A673 (cell line): ENCODE measurements at regions not wholly inside any gene's neighbourhood (a gene's known extent, or its start where the extent isn't known, plus 50 kb on each side); places are given as distances from the start of the nearest gene placed in this dataset.

Source experiments
- BruUV-seq: library from RNA; stranded (reverse); fragments of 400-500 nt; replicated peaks from 2 replicates; lab custom pipeline; 2021; lab: Mats Ljungman, UMichigan
- CTCF ChIA-PET: fragments of 300-600 bp; sonication (Branson Sonifier 250); formaldehyde crosslinking; loops from one replicate; lab custom pipeline; 2022; ENCODE audit warnings: antibody characterized with exemption; lab: Charles Lee
- POLR2A ChIA-PET: fragments of 300-600 bp; sonication (Branson Sonifier 250); formaldehyde crosslinking; loops from one replicate; lab custom pipeline; 2022; ENCODE audit warnings: antibody characterized with exemption; ENCODE audit not compliant: low non-redundant PET; lab: Charles Lee
- DNase-seq: peaks from one replicate; pipeline ENCODE4 v3.0.0-alpha.2; 2015; ENCODE audit warnings: low spot score
- H3K27ac ChIP-seq: fragments of 200-600 bp; sonication (generic); 2 replicates; pipeline ENCODE4 v1.5.1; 2016; ENCODE audit warnings: mixed run types, low read depth, mild to moderate bottlenecking, mixed read lengths, antibody characterized with exemption, low read length; ENCODE audit not compliant: poor library complexity, severe bottlenecking
- H3K27me3 ChIP-seq: fragments of 200-600 bp; sonication (generic); replicated peaks from 2 replicates; pipeline ENCODE4 v1.6.1; 2017; ENCODE audit warnings: mixed run types, low read depth, mild to moderate bottlenecking, mixed read lengths, antibody characterized with exemption, low read length; ENCODE audit not compliant: insufficient read depth, poor library complexity
- H3K36me3 ChIP-seq: fragments of 200-600 bp; sonication (generic); 2 replicates; pipeline ENCODE4 v1.6.1; 2016; ENCODE audit warnings: mixed run types, mild to moderate bottlenecking, mixed read lengths, antibody characterized with exemption, low read length; ENCODE audit not compliant: insufficient read depth, poor library complexity, severe bottlenecking
- H3K4me1 ChIP-seq: fragments of 200-600 bp; sonication (generic); 2 replicates; pipeline ENCODE4 v1.6.1; 2017; ENCODE audit warnings: mixed run types, mild to moderate bottlenecking, mixed read lengths, antibody characterized with exemption, low read length; ENCODE audit not compliant: insufficient read depth, poor library complexity, severe bottlenecking
- H3K4me3 ChIP-seq: fragments of 200-600 bp; sonication (generic); 2 replicates; pipeline ENCODE4 v1.5.1; 2016; ENCODE audit warnings: low read depth, mixed run types, mild to moderate bottlenecking, mixed read lengths, low read length; ENCODE audit not compliant: poor library complexity, severe bottlenecking
- H3K9me3 ChIP-seq: fragments of 200-600 bp; sonication (generic); 2 replicates; pipeline ENCODE4 v1.6.1; 2016; ENCODE audit warnings: mixed run types, low read depth, mild to moderate bottlenecking, mixed read lengths, antibody characterized with exemption, low read length; ENCODE audit not compliant: poor library complexity, severe bottlenecking
- EZH2 ChIP-seq: fragments of 200-600 bp; sonication (generic); IDR thresholded peaks from 2 replicates; pipeline ENCODE4 v1.6.1; 2017; ENCODE audit warnings: borderline replicate concordance, low read depth, mild to moderate bottlenecking, mixed read lengths, antibody characterized with exemption, low read length; ENCODE audit not compliant: poor library complexity, severe bottlenecking
- intact Hi-C: fragments of 100-400 bp; cut with micrococcal nuclease; formaldehyde crosslinking; loops from one replicate; pipeline ENCODE4 v1.10.0; 2022; ENCODE audit not compliant: unreplicated experiment
- TF ChIP-seq, protein P1 (sequence below): fragments of 300-800, 200-600 bp; sonication (generic); conservative IDR thresholded peaks from 2 replicates; pipeline ENCODE4 v1.5.1; 2017; ENCODE audit warnings: low read depth, mild to moderate bottlenecking, antibody characterized with exemption, low read length, moderate library complexity, mixed read lengths

DNA sequence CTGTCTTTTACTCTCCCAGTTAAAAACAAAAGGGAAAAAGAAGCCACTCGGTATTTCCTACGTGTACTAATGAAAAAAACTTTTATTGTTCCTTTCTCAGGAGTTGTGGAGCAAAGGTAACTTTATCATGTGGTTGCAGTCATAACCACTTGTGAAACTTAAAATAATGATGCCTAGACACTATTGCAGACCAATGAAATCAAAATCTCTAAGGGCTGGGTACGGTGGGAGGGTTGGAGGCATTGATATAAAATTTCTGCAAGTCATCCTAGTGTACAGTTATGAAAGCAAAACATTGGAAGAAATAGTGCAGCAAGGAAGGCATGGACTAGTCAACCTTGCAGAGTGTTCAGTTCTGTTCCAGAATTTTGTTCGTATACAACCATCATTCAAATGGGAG, 808.8 kb downstream of the TUSC7 start:
- no peaks in the 10 kb centered on the region for H3K4me1 ChIP-seq
- no peak for TF ChIP-seq EZH2
- TF ChIP-seq, protein P1, sequence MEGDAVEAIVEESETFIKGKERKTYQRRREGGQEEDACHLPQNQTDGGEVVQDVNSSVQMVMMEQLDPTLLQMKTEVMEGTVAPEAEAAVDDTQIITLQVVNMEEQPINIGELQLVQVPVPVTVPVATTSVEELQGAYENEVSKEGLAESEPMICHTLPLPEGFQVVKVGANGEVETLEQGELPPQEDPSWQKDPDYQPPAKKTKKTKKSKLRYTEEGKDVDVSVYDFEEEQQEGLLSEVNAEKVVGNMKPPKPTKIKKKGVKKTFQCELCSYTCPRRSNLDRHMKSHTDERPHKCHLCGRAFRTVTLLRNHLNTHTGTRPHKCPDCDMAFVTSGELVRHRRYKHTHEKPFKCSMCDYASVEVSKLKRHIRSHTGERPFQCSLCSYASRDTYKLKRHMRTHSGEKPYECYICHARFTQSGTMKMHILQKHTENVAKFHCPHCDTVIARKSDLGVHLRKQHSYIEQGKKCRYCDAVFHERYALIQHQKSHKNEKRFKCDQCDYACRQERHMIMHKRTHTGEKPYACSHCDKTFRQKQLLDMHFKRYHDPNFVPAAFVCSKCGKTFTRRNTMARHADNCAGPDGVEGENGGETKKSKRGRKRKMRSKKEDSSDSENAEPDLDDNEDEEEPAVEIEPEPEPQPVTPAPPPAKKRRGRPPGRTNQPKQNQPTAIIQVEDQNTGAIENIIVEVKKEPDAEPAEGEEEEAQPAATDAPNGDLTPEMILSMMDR = no peak
- H3K27ac ChIP-seq = no peak overlapping the region
- no peaks in the 10 kb centered on the region for H3K36me3 ChIP-seq
- no peaks in the 10 kb centered on the region for H3K27me3 ChIP-seq
- BruUV-seq = no TSS peak
- CTCF ChIA-PET = no interaction called here
- H3K4me3 ChIP-seq = no peak overlapping the region
- no peaks in the 10 kb centered on the region for H3K9me3 ChIP-seq
- intact Hi-C loops = no loop called here
- DNase-seq = no peak
- POLR2A ChIA-PET = interaction anchor here (0.6 to 0.7 kb wide), 2 partner anchors 9 to 495 kb away, joined by 3 to 4 read pairs; no protein-coding TSS in a partner anchor

DNA sequence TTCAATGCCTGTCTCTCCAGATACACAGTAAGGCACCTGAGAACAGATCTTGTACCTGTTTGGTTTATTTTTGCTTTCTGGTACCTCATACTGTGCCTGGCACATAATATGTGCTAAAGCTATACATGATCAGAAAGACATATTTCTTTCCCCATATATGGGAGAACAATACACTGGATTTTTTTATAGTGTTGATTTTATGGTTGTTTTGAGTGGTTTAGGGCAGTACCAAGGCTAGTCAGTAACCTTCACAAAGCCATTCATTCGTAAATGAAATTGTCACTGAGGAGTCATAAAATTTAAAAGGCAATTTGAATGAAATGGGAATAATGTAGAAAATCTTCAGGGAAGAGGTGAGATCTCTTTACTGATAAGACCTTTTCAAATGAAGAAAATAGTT, 810.2 kb downstream of the TUSC7 start:
- BruUV-seq = no TSS peak
- Histone ChIP-seq H3K4me1 (no peaks in the 10 kb centered on the region), H3K4me3 (no peak overlapping the region), H3K9me3 (no peaks in the 10 kb centered on the region), H3K36me3 (no peaks in the 10 kb centered on the region), H3K27ac (no peak overlapping the region), H3K27me3 (no peaks in the 10 kb centered on the region)
- intact Hi-C loops = no loop called here
- TF ChIP-seq EZH2 = no peak
- TF ChIP-seq, protein P1 = no peak
- ChIA-PET CTCF (no interaction called here), POLR2A (no interaction called here)
- no peak for DNase-seq

DNA sequence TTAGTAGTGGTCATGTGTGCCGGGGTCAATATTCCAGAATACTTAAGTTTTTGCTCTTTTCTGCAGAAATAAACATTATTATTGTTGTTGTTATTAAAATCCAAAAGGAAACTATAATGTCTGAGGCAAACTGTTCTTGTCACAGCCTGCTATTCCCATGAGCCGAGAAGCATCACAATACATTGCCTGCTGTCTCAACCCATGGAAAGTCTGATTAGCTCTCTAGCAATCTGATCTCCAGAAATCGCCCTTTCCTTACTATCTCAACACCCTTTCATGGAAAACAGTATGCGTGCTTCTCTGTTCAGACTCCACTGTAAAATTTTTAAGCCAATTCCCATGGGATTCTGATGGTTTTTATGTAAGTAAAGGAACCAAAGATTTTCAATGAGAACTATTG, 811.0 kb downstream of the TUSC7 start:
- Histone ChIP-seq H3K4me3 (no peak overlapping the region), H3K9me3 (no peaks in the 10 kb centered on the region), H3K27me3 (no peaks in the 10 kb centered on the region), H3K27ac (no peak overlapping the region), H3K4me1 (no peaks in the 10 kb centered on the region), H3K36me3 (no peaks in the 10 kb centered on the region)
- ChIA-PET CTCF (no interaction called here), POLR2A (no interaction called here)
- no peak for DNase-seq
- TF ChIP-seq, protein P1 = no peak
- no peak for TF ChIP-seq EZH2
- intact Hi-C loops = no loop called here
- no TSS peak for BruUV-seq
